ENCODE measurements at regions not wholly inside any gene's neighbourhood (a gene's known extent, or its start where the extent isn't known, plus 50 kb on each side); places are given as distances from the start of the nearest gene placed in this dataset.

GRCh38 chr6:128808856-128809255, 74.1 kb upstream of the LAMA2 start:
- DNase-seq (ENCODE audit: low read depth, low spot score), result no peak
- no peak for TF ChIP-seq CTCF (IDR thresholded peaks at IDR 0.05)
- no peak for TF ChIP-seq POLR2AphosphoS5 (IDR thresholded peaks at IDR 0.05; ENCODE audit: low read depth, low read length)
- ATAC-seq, result no peak
- ChIA-PET POLR2A (no interaction called here), CTCF (no interaction called here)
- H3K27me3 ChIP-seq (ENCODE audit: control insufficient read depth, insufficient read depth, low read length), result no peaks in the 10 kb centered on the region
- H3K4me3 ChIP-seq (ENCODE audit: low read depth in 2 of 2, low read length in 2 of 2), result no peak overlapping the region
- in situ Hi-C loops (cut with HindIII; ENCODE audit: low pct_unique_long_range_greater_than_20kb, low sequenced_read_pairs) (no loop called here), intact Hi-C loops (cut with micrococcal nuclease; ENCODE audit: unreplicated experiment) (loop anchor here (5.0 kb wide), 2 partner anchors 443 to 563 kb away; no protein-coding TSS in a partner anchor)
- no peaks in the 10 kb centered on the region for H3K4me1 ChIP-seq (ENCODE audit: control insufficient read depth, insufficient read depth, low read length)
- no peaks in the 10 kb centered on the region for H3K9me3 ChIP-seq (ENCODE audit: control insufficient read depth, insufficient read depth, low read depth, low read length)
- no TSS peak for BruUV-seq (replicated peaks)
- H3K27ac ChIP-seq (ENCODE audit: low read length), result no peak overlapping the region
- no peaks in the 10 kb centered on the region for H3K36me3 ChIP-seq (ENCODE audit: control insufficient read depth, insufficient read depth, low read length)

- Histone ChIP-seq H3K9me3 (ENCODE audit: control insufficient read depth, insufficient read depth, low read depth, low read length) (no peaks in the 10 kb centered on the region), H3K4me3 (ENCODE audit: low read depth in 2 of 2, low read length in 2 of 2) (no peak overlapping the region), H3K27ac (ENCODE audit: low read length) (no peak overlapping the region), H3K36me3 (ENCODE audit: control insufficient read depth, insufficient read depth, low read length) (no peaks in the 10 kb centered on the region), H3K27me3 (ENCODE audit: control insufficient read depth, insufficient read depth, low read length) (no peaks in the 10 kb centered on the region), H3K4me1 (ENCODE audit: control insufficient read depth, insufficient read depth, low read length) (no peaks in the 10 kb centered on the region)
- intact Hi-C loops (cut with micrococcal nuclease; ENCODE audit: unreplicated experiment) (loop anchor here (5.0 kb wide), 2 partner anchors 445 to 565 kb away; no protein-coding TSS in a partner anchor), in situ Hi-C loops (cut with HindIII; ENCODE audit: low pct_unique_long_range_greater_than_20kb, low sequenced_read_pairs) (no loop called here)
- ChIA-PET CTCF (interaction anchor here (0.5 kb wide), 1 partner anchor 1071 kb away, joined by 3 read pairs; no protein-coding TSS in a partner anchor), POLR2A (no interaction called here)
- TF ChIP-seq TCF7L2 (IDR thresholded peaks at IDR 0.05; ENCODE audit: low read depth, low read length) (no peak), CTCF (IDR thresholded peaks at IDR 0.05) (peak; percentile 64; the same call in 1 of the 2 replicates)
- no peak for ATAC-seq
- DNase-seq (ENCODE audit: low read depth, low spot score), result peak; percentile 8
- BruUV-seq (replicated peaks), result no TSS peak
These were observed 75.4 kb upstream of the LAMA2 start for GRCh38 chr6:128807577-128807976.

- intact Hi-C loops (cut with micrococcal nuclease; ENCODE audit: unreplicated experiment), result loop anchor here (5.0 kb wide), 2 partner anchors 446 to 566 kb away; no protein-coding TSS in a partner anchor
- TF ChIP-seq REST (IDR thresholded peaks at IDR 0.05; ENCODE audit: insufficient read depth in 1 of 2, low read depth in 2 of 2, low read length in 1 of 2) (no peak), SIN3A (IDR thresholded peaks at IDR 0.05; ENCODE audit: borderline replicate concordance, insufficient read depth, low read depth, low read length) (no peak), POLR2AphosphoS5 (IDR thresholded peaks at IDR 0.05; ENCODE audit: low read depth, low read length) (no peak), CTCF (IDR thresholded peaks at IDR 0.05) (no peak), TCF7L2 (IDR thresholded peaks at IDR 0.05; ENCODE audit: low read depth, low read length) (no peak)
- in situ Hi-C loops (cut with HindIII; ENCODE audit: low pct_unique_long_range_greater_than_20kb, low sequenced_read_pairs), result no loop called here
- Histone ChIP-seq H3K36me3 (ENCODE audit: control insufficient read depth, insufficient read depth, low read length) (no peaks in the 10 kb centered on the region), H3K27me3 (ENCODE audit: control insufficient read depth, insufficient read depth, low read length) (no peaks in the 10 kb centered on the region), H3K4me1 (ENCODE audit: control insufficient read depth, insufficient read depth, low read length) (no peaks in the 10 kb centered on the region), H3K9me3 (ENCODE audit: control insufficient read depth, insufficient read depth, low read depth, low read length) (peaks cover 6% of the 10 kb centered on the region; the same call in 1 of the 2 replicates), H3K27ac (ENCODE audit: low read length) (no peak overlapping the region), H3K4me3 (ENCODE audit: low read depth in 2 of 2, low read length in 2 of 2) (no peak overlapping the region)
- ATAC-seq, result no peak
- DNase-seq (ENCODE audit: low read depth, low spot score), result no peak
- BruUV-seq (replicated peaks), result no TSS peak
- CTCF ChIA-PET, result no interaction called here
- POLR2A ChIA-PET, result no interaction called here
These were observed 76.7 kb upstream of the LAMA2 start for GRCh38 chr6:128806261-128806660.

Measured in Panc1 (cell line).